HT1080 (cell line): ENCODE measurements at regions not wholly inside any gene's neighbourhood (a gene's known extent, or its start where the extent isn't known, plus 50 kb on each side); places are given as distances from the start of the nearest gene placed in this dataset.

ENCODE experiments used
- DNase-seq: peaks from one replicate; pipeline ENCODE4 v3.0.0-alpha.2; 2015; ENCODE audit warnings: low read depth

- no peak for DNase-seq
Measured at GRCh38 chr3:59653405-59654122, 603.7 kb upstream of the CFAP20DC start.

- no peak for DNase-seq
Measured at GRCh38 chr3:59644479-59645402, 594.9 kb upstream of the CFAP20DC start.

- no peak for DNase-seq
Measured at GRCh38 chr3:59641169-59641899, 591.5 kb upstream of the CFAP20DC start.

GRCh38 chr3:59632760-59633573 lies 583.1 kb upstream of the CFAP20DC start:
- DNase-seq, result no peak

GRCh38 chr3:59631482-59631881 lies 581.7 kb upstream of the CFAP20DC start:
- no peak for DNase-seq

- no peak for DNase-seq
Measured at GRCh38 chr3:59621037-59621436, 571.2 kb upstream of the CFAP20DC start.

GRCh38 chr3:59620325-59620724 lies 570.5 kb upstream of the CFAP20DC start:
- no peak for DNase-seq

- no peak for DNase-seq
Measured at GRCh38 chr3:59612444-59612715, 562.6 kb upstream of the CFAP20DC start.

- DNase-seq, result no peak
Measured at GRCh38 chr3:59611649-59612443, 562.0 kb upstream of the CFAP20DC start.

- no peak for DNase-seq
Measured at GRCh38 chr3:59609657-59610348, 560.0 kb upstream of the CFAP20DC start.

GRCh38 chr3:59608356-59608755 lies 558.5 kb upstream of the CFAP20DC start:
- no peak for DNase-seq

- no peak for DNase-seq
Measured at GRCh38 chr3:59607656-59608055, 557.8 kb upstream of the CFAP20DC start.

GRCh38 chr3:59606638-59607266 lies 556.9 kb upstream of the CFAP20DC start:
- no peak for DNase-seq

GRCh38 chr3:59605944-59606534 lies 556.2 kb upstream of the CFAP20DC start:
- DNase-seq, result no peak

GRCh38 chr3:59605318-59605717 lies 555.5 kb upstream of the CFAP20DC start:
- DNase-seq, result no peak

- no peak for DNase-seq
Measured at GRCh38 chr3:59601486-59601885, 551.7 kb upstream of the CFAP20DC start.

- DNase-seq, result no peak
Measured at GRCh38 chr3:59600631-59601030, 550.8 kb upstream of the CFAP20DC start.

- DNase-seq, result no peak
Measured at GRCh38 chr3:59596741-59597140, 546.9 kb upstream of the CFAP20DC start.

- no peak for DNase-seq
Measured at GRCh38 chr3:59595830-59596229, 546.0 kb upstream of the CFAP20DC start.
